WERI-Rb-1 (cell line): ENCODE measurements at regions not wholly inside any gene's neighbourhood (a gene's known extent, or its start where the extent isn't known, plus 50 kb on each side); places are given as distances from the start of the nearest gene placed in this dataset.

Experiments used
- DNase-seq: peaks from one replicate; pipeline ENCODE4 v3.0.0-alpha.2; 2020
- H3K27ac ChIP-seq: fragments of 250-450 bp; sonication (Bioruptor Pico); 2 replicates; pipeline ENCODE4 v1.5.1; 2020; ENCODE audit warnings: mild to moderate bottlenecking, moderate library complexity
- H3K27me3 ChIP-seq: fragments of 250-450 bp; sonication (Bioruptor Pico); 2 replicates; pipeline ENCODE4 v1.5.1; 2021; ENCODE audit warnings: mild to moderate bottlenecking, low read depth, moderate library complexity; ENCODE audit not compliant: insufficient read depth, severe bottlenecking
- H3K36me3 ChIP-seq: fragments of 250-450 bp; sonication (Bioruptor Pico); 2 replicates; pipeline ENCODE4 v1.5.1; 2020; ENCODE audit warnings: mild to moderate bottlenecking, moderate library complexity
- H3K4me3 ChIP-seq: 2 replicates; pipeline ENCODE4 v1.5.1; 2011; ENCODE audit warnings: low read depth, mild to moderate bottlenecking, control low read depth, low read length
- H3K9me3 ChIP-seq: fragments of 250-450 bp; sonication (Bioruptor Pico); 2 replicates; pipeline ENCODE4 v1.5.1; 2021; ENCODE audit warnings: mild to moderate bottlenecking, moderate library complexity; ENCODE audit not compliant: severe bottlenecking
- TF ChIP-seq, protein P1 (sequence below): IDR thresholded peaks from 2 replicates; pipeline ENCODE4 v1.5.1; 2011; ENCODE audit warnings: low read depth, mild to moderate bottlenecking, control low read depth, inconsistent platforms, low read length

DNA sequence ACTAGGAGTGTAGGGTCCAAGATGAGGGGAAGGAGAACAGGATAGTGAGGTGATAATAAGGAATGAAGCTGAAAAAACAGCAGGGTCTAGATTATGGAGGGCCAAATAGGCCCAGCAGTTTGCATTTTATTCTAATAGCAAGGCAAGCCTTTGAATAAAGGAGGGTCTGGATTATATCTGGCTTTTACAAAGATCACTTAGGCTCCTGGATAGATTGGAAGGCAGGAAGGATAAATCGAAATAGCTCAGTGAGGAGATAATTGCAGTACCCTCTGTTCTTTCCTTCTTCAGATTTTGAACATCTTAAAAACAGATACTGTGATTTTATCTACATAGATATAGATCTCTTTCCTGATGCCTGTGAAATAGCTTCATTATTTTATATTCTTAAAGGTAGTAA lies 53.8 kb upstream of the PTGFR start:
- H3K36me3 ChIP-seq = no peaks in the 10 kb centered on the region
- H3K9me3 ChIP-seq = peaks cover 3% of the 10 kb centered on the region
- DNase-seq = no peak
- no peak overlapping the region for H3K27ac ChIP-seq
- no peaks in the 10 kb centered on the region for H3K27me3 ChIP-seq
- TF ChIP-seq, protein P1, sequence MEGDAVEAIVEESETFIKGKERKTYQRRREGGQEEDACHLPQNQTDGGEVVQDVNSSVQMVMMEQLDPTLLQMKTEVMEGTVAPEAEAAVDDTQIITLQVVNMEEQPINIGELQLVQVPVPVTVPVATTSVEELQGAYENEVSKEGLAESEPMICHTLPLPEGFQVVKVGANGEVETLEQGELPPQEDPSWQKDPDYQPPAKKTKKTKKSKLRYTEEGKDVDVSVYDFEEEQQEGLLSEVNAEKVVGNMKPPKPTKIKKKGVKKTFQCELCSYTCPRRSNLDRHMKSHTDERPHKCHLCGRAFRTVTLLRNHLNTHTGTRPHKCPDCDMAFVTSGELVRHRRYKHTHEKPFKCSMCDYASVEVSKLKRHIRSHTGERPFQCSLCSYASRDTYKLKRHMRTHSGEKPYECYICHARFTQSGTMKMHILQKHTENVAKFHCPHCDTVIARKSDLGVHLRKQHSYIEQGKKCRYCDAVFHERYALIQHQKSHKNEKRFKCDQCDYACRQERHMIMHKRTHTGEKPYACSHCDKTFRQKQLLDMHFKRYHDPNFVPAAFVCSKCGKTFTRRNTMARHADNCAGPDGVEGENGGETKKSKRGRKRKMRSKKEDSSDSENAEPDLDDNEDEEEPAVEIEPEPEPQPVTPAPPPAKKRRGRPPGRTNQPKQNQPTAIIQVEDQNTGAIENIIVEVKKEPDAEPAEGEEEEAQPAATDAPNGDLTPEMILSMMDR = no peak
- H3K4me3 ChIP-seq = no peak overlapping the region

DNA sequence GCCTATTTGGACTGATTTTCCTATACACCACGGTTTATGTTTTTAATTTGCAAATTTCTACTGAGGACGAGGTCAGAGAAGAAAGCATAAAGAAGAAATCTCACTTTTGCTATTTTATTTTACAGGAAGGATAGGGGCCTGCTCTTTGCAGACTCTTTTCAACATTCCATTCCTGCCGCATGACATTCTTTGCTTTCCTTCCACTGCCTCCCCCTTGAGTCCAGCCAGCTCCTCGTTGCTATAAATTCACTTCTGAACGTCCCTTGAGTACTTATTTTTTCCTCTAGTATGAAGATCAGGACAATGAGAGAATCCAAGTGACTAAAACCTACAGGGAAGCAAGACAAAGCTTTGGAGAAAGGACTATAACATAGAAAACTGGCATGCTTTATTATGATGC lies 53.4 kb upstream of the PTGFR start:
- TF ChIP-seq, protein P1 = no peak
- Histone ChIP-seq H3K27ac (no peak overlapping the region), H3K27me3 (no peaks in the 10 kb centered on the region), H3K4me3 (no peak overlapping the region), H3K9me3 (peaks cover 3% of the 10 kb centered on the region), H3K36me3 (no peaks in the 10 kb centered on the region)
- DNase-seq = no peak

DNA sequence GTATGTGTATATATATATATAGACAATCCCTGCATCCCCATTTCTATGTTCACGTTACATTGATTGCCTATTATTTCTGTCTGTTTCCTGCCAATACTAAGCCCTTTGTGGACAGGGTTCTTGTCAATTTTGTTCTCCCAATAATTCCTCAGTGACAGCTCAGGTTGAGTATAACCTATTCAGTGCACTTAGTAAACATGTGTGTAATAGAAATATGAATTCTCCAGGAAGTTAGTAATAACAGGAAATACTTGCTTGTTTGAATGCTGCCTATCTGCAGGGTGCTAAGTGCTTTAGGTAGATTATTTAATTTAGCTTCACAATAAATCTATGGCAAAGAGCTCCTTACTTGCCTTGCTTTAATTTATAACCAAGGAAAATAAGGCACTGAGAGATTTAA lies 52.8 kb upstream of the PTGFR start:
- Histone ChIP-seq H3K27me3 (no peaks in the 10 kb centered on the region), H3K4me3 (no peak overlapping the region), H3K27ac (no peak overlapping the region), H3K9me3 (peaks cover 3% of the 10 kb centered on the region), H3K36me3 (no peaks in the 10 kb centered on the region)
- DNase-seq = no peak
- TF ChIP-seq, protein P1 = no peak

DNA sequence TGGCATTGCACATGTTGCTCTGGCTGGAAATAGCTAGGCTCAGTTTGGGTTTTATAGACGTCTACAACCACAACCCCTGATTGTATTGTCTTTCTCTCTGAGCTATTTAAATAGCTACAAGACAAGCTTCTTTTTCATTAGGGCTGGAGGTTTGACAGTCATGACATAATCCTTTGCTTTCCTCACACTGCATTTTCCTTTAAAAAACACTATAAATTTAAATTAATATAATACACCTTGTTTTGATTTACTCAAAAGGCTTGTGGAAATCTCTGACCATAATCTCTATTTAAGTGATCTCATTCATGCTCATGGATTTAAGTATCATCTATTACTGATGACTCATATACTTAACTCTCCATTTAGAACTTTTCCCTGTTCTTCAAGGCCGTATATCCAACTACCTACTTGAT lies 50.4 kb upstream of the PTGFR start:
- Histone ChIP-seq H3K27me3 (no peaks in the 10 kb centered on the region), H3K36me3 (no peaks in the 10 kb centered on the region), H3K27ac (no peak overlapping the region), H3K9me3 (no peaks in the 10 kb centered on the region), H3K4me3 (no peak overlapping the region)
- no peak for DNase-seq
- TF ChIP-seq, protein P1 = no peak
